OCI-LY7 (cell line): ENCODE measurements at regions not wholly inside any gene's neighbourhood (a gene's known extent, or its start where the extent isn't known, plus 50 kb on each side); places are given as distances from the start of the nearest gene placed in this dataset.

Source experiments
- BruUV-seq: library from RNA; stranded (reverse); fragments of 400-500 nt; replicated peaks from 2 replicates; lab custom pipeline; 2021; lab: Mats Ljungman, UMichigan
- CTCF ChIA-PET: fragments of 300-600 bp; sonication (Branson Sonifier 250); formaldehyde crosslinking; loops from one replicate; lab custom pipeline; 2022; ENCODE audit warnings: antibody characterized with exemption; ENCODE audit not compliant: unreplicated experiment; lab: Charles Lee
- POLR2A ChIA-PET: fragments of 300-600 bp; sonication (Branson Sonifier 250); formaldehyde crosslinking; loops from one replicate; lab custom pipeline; 2022; ENCODE audit warnings: antibody characterized with exemption; lab: Charles Lee
- DNase-seq: peaks from one replicate; pipeline ENCODE4 v3.0.0-alpha.2; 2015; ENCODE audit warnings: low spot score
- H2AFZ ChIP-seq: fragments of 200-600 bp; sonication (generic), shearing (Covaris generic); 2 replicates; pipeline ENCODE4 v1.6.1; 2014; ENCODE audit warnings: mild to moderate bottlenecking, antibody characterized with exemption, low read length, moderate library complexity
- H3K27ac ChIP-seq: fragments of 200-600 bp; sonication (generic); 2 replicates; pipeline ENCODE4 v1.5.1; 2014; ENCODE audit warnings: mixed run types, low read depth, mild to moderate bottlenecking, moderate library complexity, low read length, inconsistent platforms; ENCODE audit not compliant: poor library complexity, severe bottlenecking
- H3K36me3 ChIP-seq: fragments of 200-600 bp; sonication (generic); 2 replicates; pipeline ENCODE4 v1.6.1; 2014; ENCODE audit warnings: mild to moderate bottlenecking, antibody characterized with exemption, low read length, moderate library complexity, mixed read lengths; ENCODE audit not compliant: insufficient read depth
- H3K4me1 ChIP-seq: fragments of 200-600 bp; sonication (generic); 2 replicates; pipeline ENCODE4 v1.5.1; 2014; ENCODE audit warnings: mild to moderate bottlenecking, low read length; ENCODE audit not compliant: insufficient read depth, poor library complexity, severe bottlenecking
- H3K4me2 ChIP-seq: fragments of 200-600 bp; sonication (generic); 2 replicates; pipeline ENCODE4 v1.6.1; 2014; ENCODE audit warnings: mild to moderate bottlenecking, low read length
- H3K4me3 ChIP-seq: fragments of 200-600 bp; sonication (generic); 2 replicates; pipeline ENCODE4 v1.5.1; 2014; ENCODE audit warnings: mild to moderate bottlenecking, low read depth, low read length; ENCODE audit not compliant: poor library complexity, severe bottlenecking
- H3K79me2 ChIP-seq: fragments of 200-600 bp; sonication (generic); 2 replicates; pipeline ENCODE4 v1.6.1; 2016; ENCODE audit warnings: low read depth, mild to moderate bottlenecking, low read length, moderate library complexity, mixed read lengths; ENCODE audit not compliant: insufficient read depth
- H3K9me2 ChIP-seq: fragments of 200-600 bp; sonication (generic); 2 replicates; pipeline ENCODE4 v1.6.1; 2016; ENCODE audit warnings: mild to moderate bottlenecking, low read length, mixed read lengths; ENCODE audit not compliant: insufficient read depth
- H3K9me3 ChIP-seq: fragments of 200-600 bp; sonication (generic); 2 replicates; pipeline ENCODE4 v1.6.1; 2014; ENCODE audit warnings: mild to moderate bottlenecking, mixed run types, low read length, mixed read lengths
- H4K20me1 ChIP-seq: fragments of 200-600 bp; sonication (generic); 2 replicates; pipeline ENCODE4 v1.6.1; 2014; ENCODE audit warnings: mild to moderate bottlenecking, antibody characterized with exemption, low read length, moderate library complexity, mixed read lengths; ENCODE audit not compliant: insufficient read depth
- EZH2phosphoT487 ChIP-seq: fragments of 200-600 bp; sonication (generic); IDR thresholded peaks from 2 replicates; pipeline ENCODE4 v1.6.1; 2018; ENCODE audit warnings: low read depth, borderline replicate concordance, mild to moderate bottlenecking, mixed run types, antibody characterized with exemption, low read length, moderate library complexity, mixed read lengths
- intact Hi-C: fragments of 100-400 bp; cut with micrococcal nuclease; formaldehyde crosslinking; loops from one replicate; pipeline ENCODE4 v1.10.0; 2022; ENCODE audit not compliant: unreplicated experiment
- TF ChIP-seq, protein P1 (sequence below): fragments of 200-600 bp; sonication (generic); conservative IDR thresholded peaks from 2 replicates; pipeline ENCODE4 v1.5.1; 2014; ENCODE audit warnings: mild to moderate bottlenecking, antibody characterized with exemption, low read length, moderate library complexity, mixed read lengths

GRCh38 chr2:234625626-234626250, 128.9 kb upstream of the ARL4C start:
- Histone ChIP-seq H3K9me3 (no peaks in the 10 kb centered on the region), H3K27ac (no peak overlapping the region), H3K4me2 (no peak overlapping the region), H3K4me3 (no peak overlapping the region), H3K79me2 (no peaks in the 10 kb centered on the region), H3K4me1 (no peaks in the 10 kb centered on the region), H2AFZ (no peak overlapping the region), H4K20me1 (no peaks in the 10 kb centered on the region), H3K36me3 (no peaks in the 10 kb centered on the region), H3K9me2 (no peaks in the 10 kb centered on the region; the same call in 1 of the 2 replicates)
- ChIA-PET POLR2A (no interaction called here), CTCF (no interaction called here)
- BruUV-seq = no TSS peak
- DNase-seq = no peak
- no peak for TF ChIP-seq EZH2phosphoT487
- TF ChIP-seq, protein P1, sequence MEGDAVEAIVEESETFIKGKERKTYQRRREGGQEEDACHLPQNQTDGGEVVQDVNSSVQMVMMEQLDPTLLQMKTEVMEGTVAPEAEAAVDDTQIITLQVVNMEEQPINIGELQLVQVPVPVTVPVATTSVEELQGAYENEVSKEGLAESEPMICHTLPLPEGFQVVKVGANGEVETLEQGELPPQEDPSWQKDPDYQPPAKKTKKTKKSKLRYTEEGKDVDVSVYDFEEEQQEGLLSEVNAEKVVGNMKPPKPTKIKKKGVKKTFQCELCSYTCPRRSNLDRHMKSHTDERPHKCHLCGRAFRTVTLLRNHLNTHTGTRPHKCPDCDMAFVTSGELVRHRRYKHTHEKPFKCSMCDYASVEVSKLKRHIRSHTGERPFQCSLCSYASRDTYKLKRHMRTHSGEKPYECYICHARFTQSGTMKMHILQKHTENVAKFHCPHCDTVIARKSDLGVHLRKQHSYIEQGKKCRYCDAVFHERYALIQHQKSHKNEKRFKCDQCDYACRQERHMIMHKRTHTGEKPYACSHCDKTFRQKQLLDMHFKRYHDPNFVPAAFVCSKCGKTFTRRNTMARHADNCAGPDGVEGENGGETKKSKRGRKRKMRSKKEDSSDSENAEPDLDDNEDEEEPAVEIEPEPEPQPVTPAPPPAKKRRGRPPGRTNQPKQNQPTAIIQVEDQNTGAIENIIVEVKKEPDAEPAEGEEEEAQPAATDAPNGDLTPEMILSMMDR = no peak
- intact Hi-C loops = no loop called here

- Histone ChIP-seq H3K36me3 (no peaks in the 10 kb centered on the region), H3K9me2 (no peaks in the 10 kb centered on the region; the same call in 1 of the 2 replicates), H4K20me1 (no peaks in the 10 kb centered on the region), H2AFZ (no peak overlapping the region), H3K27ac (no peak overlapping the region), H3K4me1 (no peaks in the 10 kb centered on the region), H3K9me3 (no peaks in the 10 kb centered on the region), H3K4me2 (no peak overlapping the region), H3K4me3 (no peak overlapping the region), H3K79me2 (no peaks in the 10 kb centered on the region)
- ChIA-PET POLR2A (no interaction called here), CTCF (no interaction called here)
- BruUV-seq = no TSS peak
- intact Hi-C loops = no loop called here
- no peak for TF ChIP-seq EZH2phosphoT487
- TF ChIP-seq, protein P1 = no peak
- no peak for DNase-seq
Observed at GRCh38 chr2:234623521-234623991, 126.7 kb upstream of the ARL4C start.

- POLR2A ChIA-PET = interaction anchor here (1.5 kb wide), 1 partner anchor 23 kb away, joined by 5 read pairs; no protein-coding TSS in a partner anchor
- H3K4me3 ChIP-seq = no peak overlapping the region
- no peaks in the 10 kb centered on the region; the same call in 1 of the 2 replicates for H3K9me2 ChIP-seq
- H3K79me2 ChIP-seq = no peaks in the 10 kb centered on the region
- TF ChIP-seq EZH2phosphoT487 = no peak
- TF ChIP-seq, protein P1 = no peak
- CTCF ChIA-PET = no interaction called here
- H4K20me1 ChIP-seq = no peaks in the 10 kb centered on the region
- H2AFZ ChIP-seq = no peak overlapping the region
- H3K36me3 ChIP-seq = no peaks in the 10 kb centered on the region
- DNase-seq = no peak
- H3K27ac ChIP-seq = no peak overlapping the region
- no peaks in the 10 kb centered on the region for H3K4me1 ChIP-seq
- intact Hi-C loops = no loop called here
- H3K4me2 ChIP-seq = no peak overlapping the region
- H3K9me3 ChIP-seq = no peaks in the 10 kb centered on the region
- BruUV-seq = no TSS peak
Observed at GRCh38 chr2:234621120-234621519, 124.2 kb upstream of the ARL4C start.
